Peyer's patch (tissue), 4 donors: ENCODE measurements at regions not wholly inside any gene's neighbourhood (a gene's known extent, or its start where the extent isn't known, plus 50 kb on each side); places are given as distances from the start of the nearest gene placed in this dataset.
"Not testable (repeated sequence)": the region's sequence is repeated elsewhere in the genome, so short reads cannot be mapped to it uniquely, and the experiment has no call there.

ENCODE experiments used
- DNase-seq, 3 donors: peaks; one replicate each; pipeline ENCODE4 v3.0.0-alpha.2; 2017 to 2019
- H3K27ac ChIP-seq, 4 donors: fragments of 200-600 bp; sonication (generic); one replicate each; pipeline ENCODE4 v1.5.1; 2016 to 2019
- H3K27me3 ChIP-seq, 2 donors: fragments of 200-600 bp; sonication (generic); one replicate each; pipeline ENCODE4 v1.5.1; 2019
- H3K36me3 ChIP-seq, 3 donors: fragments of 200-600 bp; sonication (generic); one replicate each; pipeline ENCODE4 v1.5.1; 2016 to 2019
- H3K4me1 ChIP-seq, 4 donors: fragments of 200-600 bp; sonication (generic); one replicate each; pipeline ENCODE4 v1.5.1; 2016 to 2019
- H3K4me3 ChIP-seq, 4 donors: fragments of 200-600 bp; sonication (generic); 1 replicate in 3 of 4; 2 replicates in 1 of 4; pipeline ENCODE4 v1.5.1; 2016 to 2019; ENCODE audit warnings: mild to moderate bottlenecking in 1 of 4
- H3K9me3 ChIP-seq, 4 donors: fragments of 200-600 bp; sonication (generic); one replicate each; pipeline ENCODE4 v1.5.1; 2016 to 2019; ENCODE audit warnings: mild to moderate bottlenecking in 1 of 4
- POLR2A ChIP-seq, 2 donors: fragments of 450-650 bp; IDR thresholded peaks; one replicate each; pipeline ENCODE4 v1.5.1; 2017; ENCODE audit warnings: antibody characterized with exemption in 2 of 2, mild to moderate bottlenecking in 2 of 2, moderate library complexity in 2 of 2
- TF ChIP-seq, protein P1 (sequence below), 6 experiments: fragments of 450-650 bp in 4 of 6; fragments of 200-600 bp in 2 of 6; sonication (generic) in 1 of 6; IDR thresholded peaks; one replicate each; pipeline ENCODE4 v1.5.1; 2017 to 2019; ENCODE audit warnings: antibody characterized with exemption in 6 of 6, mild to moderate bottlenecking in 3 of 6, moderate library complexity in 1 of 6

- Histone ChIP-seq H3K4me1 (no peaks in the 10 kb centered on the region), H3K9me3 (no peaks in the 10 kb centered on the region), H3K27me3 (no peaks in the 10 kb centered on the region), H3K4me3 (no peak overlapping the region), H3K27ac (no peak overlapping the region), H3K36me3 (no peaks in the 10 kb centered on the region)
- no peak for TF ChIP-seq POLR2A (IDR thresholded peaks at IDR 0.05)
- TF ChIP-seq, protein P1, sequence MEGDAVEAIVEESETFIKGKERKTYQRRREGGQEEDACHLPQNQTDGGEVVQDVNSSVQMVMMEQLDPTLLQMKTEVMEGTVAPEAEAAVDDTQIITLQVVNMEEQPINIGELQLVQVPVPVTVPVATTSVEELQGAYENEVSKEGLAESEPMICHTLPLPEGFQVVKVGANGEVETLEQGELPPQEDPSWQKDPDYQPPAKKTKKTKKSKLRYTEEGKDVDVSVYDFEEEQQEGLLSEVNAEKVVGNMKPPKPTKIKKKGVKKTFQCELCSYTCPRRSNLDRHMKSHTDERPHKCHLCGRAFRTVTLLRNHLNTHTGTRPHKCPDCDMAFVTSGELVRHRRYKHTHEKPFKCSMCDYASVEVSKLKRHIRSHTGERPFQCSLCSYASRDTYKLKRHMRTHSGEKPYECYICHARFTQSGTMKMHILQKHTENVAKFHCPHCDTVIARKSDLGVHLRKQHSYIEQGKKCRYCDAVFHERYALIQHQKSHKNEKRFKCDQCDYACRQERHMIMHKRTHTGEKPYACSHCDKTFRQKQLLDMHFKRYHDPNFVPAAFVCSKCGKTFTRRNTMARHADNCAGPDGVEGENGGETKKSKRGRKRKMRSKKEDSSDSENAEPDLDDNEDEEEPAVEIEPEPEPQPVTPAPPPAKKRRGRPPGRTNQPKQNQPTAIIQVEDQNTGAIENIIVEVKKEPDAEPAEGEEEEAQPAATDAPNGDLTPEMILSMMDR (IDR thresholded peaks at IDR 0.05), result no peak
- no peak for DNase-seq
Measured at GRCh38 chr10:108039821-108040584, 875.5 kb upstream of the SORCS1 start.

DNA sequence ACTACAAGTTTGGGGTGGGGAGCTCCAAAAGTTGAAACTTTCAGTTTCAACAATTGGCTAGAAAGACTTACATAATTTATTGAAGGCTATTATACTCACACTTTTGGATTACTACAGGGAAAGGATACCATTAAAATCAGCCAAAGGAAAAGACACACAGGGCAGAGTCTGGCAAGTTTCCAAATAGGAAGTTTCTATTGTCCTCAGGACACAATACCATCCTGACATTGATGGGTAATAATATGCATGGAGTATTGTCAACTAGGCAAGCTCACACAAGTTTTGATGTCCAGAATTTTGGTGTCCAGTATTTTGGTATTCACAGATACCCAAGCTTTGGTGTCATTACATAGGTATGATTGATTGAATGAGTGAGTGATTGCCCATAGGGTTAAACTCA is 872.6 kb upstream of the SORCS1 start:
- Histone ChIP-seq H3K27ac (no peak overlapping the region), H3K9me3 (no peaks in the 10 kb centered on the region), H3K36me3 (no peaks in the 10 kb centered on the region), H3K4me3 (no peak overlapping the region), H3K4me1 (no peaks in the 10 kb centered on the region), H3K27me3 (no peaks in the 10 kb centered on the region)
- no peak for DNase-seq
- TF ChIP-seq POLR2A (IDR thresholded peaks at IDR 0.05), result no peak
- TF ChIP-seq, protein P1 (IDR thresholded peaks at IDR 0.05), result no peak

GRCh38 chr10:108036265-108036664 is 871.8 kb upstream of the SORCS1 start:
- Histone ChIP-seq H3K9me3 (no peaks in the 10 kb centered on the region), H3K27ac (no peak overlapping the region), H3K36me3 (no peaks in the 10 kb centered on the region), H3K4me3 (no peak overlapping the region), H3K27me3 (no peaks in the 10 kb centered on the region), H3K4me1 (no peaks in the 10 kb centered on the region)
- DNase-seq, result no peak
- TF ChIP-seq POLR2A (IDR thresholded peaks at IDR 0.05), result no peak

DNA sequence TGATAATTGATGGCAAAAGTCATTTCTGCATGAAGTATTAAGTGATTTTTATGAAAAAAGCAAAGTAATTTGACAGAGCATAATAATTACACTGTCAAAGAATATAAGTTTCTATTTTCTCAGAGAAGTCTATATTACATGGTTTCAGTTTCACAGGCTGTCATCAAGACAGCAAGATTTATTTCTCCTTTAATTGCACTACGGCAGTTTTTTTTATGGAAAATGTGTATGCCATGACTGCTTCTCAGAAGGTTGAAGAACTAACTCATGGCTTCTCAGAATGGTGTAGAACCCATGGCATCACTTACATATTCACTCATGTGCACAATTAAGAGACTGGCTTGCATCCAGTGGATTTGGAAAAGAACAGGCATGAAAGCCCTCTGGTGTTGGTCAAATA is 870.3 kb upstream of the SORCS1 start:
- no peaks in the 10 kb centered on the region for H3K9me3 ChIP-seq
- no peak for DNase-seq
- no peak overlapping the region for H3K27ac ChIP-seq
- no peaks in the 10 kb centered on the region for H3K4me1 ChIP-seq
- H3K36me3 ChIP-seq, result no peaks in the 10 kb centered on the region
- no peak overlapping the region for H3K4me3 ChIP-seq
- H3K27me3 ChIP-seq, result no peaks in the 10 kb centered on the region
- TF ChIP-seq, protein P1 (IDR thresholded peaks at IDR 0.05), result no peak

DNA sequence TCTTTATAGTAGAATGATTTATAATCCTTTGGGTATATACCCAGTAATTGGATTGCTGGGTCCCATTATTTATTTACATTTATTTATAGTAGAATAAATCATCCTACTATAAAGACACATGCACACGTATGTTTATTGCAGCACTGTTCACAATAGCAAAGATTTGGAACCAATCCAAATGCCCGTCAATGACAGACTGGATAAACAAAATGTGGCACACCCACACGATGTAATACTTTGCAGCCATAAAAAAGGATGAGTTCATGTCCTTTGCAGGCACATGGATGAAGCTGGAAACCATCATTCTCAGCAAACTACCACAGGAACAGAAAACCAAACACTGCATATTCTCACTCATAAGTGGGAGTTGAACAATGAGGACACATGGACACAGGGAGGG is 869.0 kb upstream of the SORCS1 start:
- H3K27me3 ChIP-seq, H3K4me3 ChIP-seq, H3K4me1 ChIP-seq, DNase-seq, H3K36me3 ChIP-seq, H3K9me3 ChIP-seq, H3K27ac ChIP-seq: not testable (repeated sequence)

DNA sequence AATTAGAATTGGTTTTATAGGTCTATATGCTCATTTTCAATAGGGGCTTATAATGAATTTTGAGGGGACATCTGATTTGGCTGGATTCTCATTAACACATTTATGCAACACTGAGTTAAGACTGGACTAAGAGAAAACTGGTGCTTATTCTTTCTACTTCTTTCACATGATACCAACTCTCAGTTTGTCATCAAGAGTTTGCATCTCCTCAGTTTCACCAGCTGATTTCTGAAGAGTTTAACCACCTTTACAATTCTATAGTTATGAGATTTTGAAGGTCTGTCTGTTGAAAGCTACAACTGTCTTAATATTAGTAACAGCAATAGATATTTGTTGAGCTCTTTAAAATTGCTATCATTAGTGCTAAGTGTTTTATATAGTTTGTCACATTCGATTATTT is 867.0 kb upstream of the SORCS1 start:
- TF ChIP-seq POLR2A (IDR thresholded peaks at IDR 0.05), result no peak
- TF ChIP-seq, protein P1 (IDR thresholded peaks at IDR 0.05), result no peak
- Histone ChIP-seq H3K27me3 (no peaks in the 10 kb centered on the region), H3K27ac (no peak overlapping the region)

DNA sequence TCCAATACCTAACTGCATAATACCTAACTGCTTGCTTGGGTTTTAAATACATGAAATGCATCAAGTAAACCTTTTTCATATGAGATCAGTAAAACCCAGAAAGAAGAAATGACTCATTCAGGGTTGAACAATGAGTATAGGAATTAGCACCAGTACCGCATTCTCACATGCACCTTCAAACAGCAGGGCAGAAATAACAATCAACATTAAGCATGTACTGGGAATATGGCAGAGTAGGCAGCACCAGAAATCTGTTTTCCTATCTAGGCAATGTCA is 850.3 kb upstream of the SORCS1 start:
- no peak for DNase-seq
- Histone ChIP-seq H3K9me3 (no peaks in the 10 kb centered on the region), H3K36me3 (no peaks in the 10 kb centered on the region), H3K27ac (no peak overlapping the region), H3K27me3 (no peaks in the 10 kb centered on the region), H3K4me3 (no peak overlapping the region), H3K4me1 (no peaks in the 10 kb centered on the region)
- TF ChIP-seq POLR2A (IDR thresholded peaks at IDR 0.05), result no peak
- TF ChIP-seq, protein P1 (IDR thresholded peaks at IDR 0.05), result no peak

More for the DNA sequence above, 867.0 kb upstream of the SORCS1 start:
- Histone ChIP-seq H3K4me3 (no peak overlapping the region), H3K36me3 (no peaks in the 10 kb centered on the region), H3K4me1 (no peaks in the 10 kb centered on the region), H3K9me3 (no peaks in the 10 kb centered on the region)
- no peak for DNase-seq
